ENCODE measurements at regions not wholly inside any gene's neighbourhood (a gene's known extent, or its start where the extent isn't known, plus 50 kb on each side); places are given as distances from the start of the nearest gene placed in this dataset.

DNA sequence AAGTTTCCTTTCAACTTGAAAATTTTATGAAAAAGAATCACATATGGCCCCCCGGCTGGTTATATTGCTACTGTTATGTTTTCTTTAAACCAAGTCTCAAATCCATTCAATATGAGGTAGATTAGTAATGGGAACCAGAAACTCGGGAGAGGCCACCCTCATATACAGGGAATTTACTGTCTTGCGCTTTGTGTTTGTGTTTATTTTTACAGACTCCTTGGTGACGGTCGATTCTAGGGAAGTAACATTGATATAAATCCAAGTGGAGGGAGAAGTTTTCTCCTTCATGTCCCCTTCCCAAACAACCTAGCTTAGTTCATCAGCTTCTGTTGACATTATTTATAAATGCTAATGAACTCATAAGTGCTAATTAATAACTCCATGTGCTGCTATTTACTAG, 163.5 kb upstream of the LMO4 start:
- DNase-seq (ENCODE audit: low spot score), result no peak

- no peak for DNase-seq (ENCODE audit: low spot score)
These were observed 161.4 kb upstream of the LMO4 start for GRCh38 chr1:87167157-87167789.

GRCh38 chr1:87167848-87168525, 160.7 kb upstream of the LMO4 start:
- DNase-seq (ENCODE audit: low spot score), result no peak

DNA sequence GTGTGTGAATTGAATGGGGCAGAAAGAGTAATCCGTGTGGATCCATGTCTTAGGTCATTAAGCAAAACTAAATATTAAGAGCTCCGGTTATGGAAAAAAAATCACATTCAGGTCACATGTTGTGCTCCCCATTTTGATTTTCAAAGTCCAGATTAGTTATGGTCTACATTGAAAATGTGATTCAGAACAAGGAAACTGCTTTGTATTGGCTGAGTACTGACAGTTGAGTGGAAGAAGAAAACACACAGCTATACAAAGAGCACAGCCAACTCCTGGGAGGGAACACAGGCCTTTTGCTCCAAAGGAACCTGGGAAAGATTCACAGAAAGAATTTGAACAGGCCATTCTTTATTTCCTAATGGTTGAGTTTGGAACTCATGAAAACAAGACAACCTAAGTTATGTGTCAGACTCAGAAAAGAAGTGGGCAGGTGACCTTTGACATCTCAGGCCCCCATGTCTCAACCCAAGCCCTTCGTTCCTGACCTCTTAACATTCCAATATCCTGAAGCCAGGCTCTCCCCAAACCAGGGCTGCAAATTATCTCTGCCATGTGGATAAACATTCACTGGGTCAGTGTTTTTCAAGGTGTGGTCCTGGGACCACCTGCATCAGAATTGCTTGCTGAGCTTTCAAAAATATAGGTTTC, 159.3 kb upstream of the LMO4 start:
- no peak for DNase-seq (ENCODE audit: low spot score)

DNA sequence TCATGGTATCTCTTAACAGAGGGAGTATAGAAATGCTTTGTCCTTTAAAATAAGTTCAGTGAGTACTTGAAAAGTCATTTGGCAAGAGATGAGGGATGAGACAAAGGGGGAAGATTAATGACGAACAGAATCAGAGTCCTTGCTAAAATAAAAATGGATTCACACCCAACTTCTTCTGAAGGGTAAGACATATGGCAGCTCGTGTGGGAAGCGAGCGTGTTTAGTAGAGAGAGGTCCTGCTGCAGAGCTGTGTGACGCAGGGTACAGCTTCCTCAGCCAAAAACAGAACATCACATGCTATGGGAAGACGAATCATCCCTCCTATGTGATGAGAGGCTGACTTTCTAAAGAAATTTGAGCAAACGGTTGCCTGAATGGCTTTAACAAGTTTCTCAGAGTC, 158.5 kb upstream of the LMO4 start:
- no peak for DNase-seq (ENCODE audit: low spot score)

DNA sequence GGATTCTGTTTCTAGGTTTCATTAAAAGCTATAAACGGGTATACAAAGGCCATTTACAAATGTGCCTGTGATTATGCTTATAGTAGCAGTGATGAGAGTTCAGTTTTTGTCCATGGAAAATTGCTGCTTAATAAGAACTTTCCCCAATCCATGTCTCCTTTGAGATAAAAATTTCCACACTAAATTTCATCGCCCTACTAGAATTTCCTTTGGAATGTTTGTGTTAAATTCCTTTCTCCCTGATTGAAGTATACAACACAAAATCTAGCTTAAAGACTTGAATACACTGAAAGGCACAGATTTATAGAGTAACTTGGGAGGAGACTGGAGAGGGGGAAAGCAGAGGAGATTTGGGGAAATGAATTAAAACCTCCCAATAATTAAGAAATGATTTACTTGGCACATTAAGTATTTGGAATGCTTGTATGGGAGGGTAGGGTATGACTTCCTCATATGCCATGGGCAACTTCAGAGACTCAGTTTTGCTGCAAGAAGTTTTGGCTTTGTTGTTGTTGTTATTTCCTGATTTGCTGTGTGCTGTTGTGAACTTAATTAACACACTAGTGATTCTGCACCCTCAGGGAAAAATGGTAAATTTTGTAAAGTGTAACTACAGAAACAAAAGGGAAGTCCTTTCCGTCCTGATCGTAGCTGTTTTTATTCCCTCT, 157.6 kb upstream of the LMO4 start:
- DNase-seq (ENCODE audit: low spot score), result no peak

GRCh38 chr1:87173231-87173630, 155.4 kb upstream of the LMO4 start:
- DNase-seq (ENCODE audit: low spot score), result no peak

DNA sequence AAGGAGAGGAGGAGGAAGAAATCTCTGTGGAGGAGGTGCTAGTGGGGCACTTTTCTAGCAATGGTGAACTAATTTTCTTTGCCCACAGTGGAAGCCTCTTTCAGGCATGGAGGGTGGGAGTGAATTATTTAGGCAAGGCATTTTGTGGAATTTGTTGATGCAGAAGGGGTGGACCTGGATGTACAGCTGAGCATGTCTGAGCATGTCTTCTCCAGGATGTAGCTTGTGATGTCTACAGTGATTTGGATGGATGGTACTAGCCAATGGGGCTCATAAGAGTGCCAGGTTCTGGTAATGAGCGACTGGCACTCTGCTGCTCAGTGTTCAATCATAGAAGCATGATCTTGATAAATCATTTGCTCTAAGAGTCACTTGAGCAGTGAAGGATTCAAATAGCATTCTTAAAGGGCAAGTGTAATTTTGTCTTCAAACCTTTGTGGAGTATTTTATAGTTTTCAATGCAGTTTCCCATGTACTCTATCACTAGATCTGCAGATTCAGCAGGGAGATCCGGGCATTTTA, 153.9 kb upstream of the LMO4 start:
- no peak for DNase-seq (ENCODE audit: low spot score)

- DNase-seq (ENCODE audit: low spot score), result no peak
These were observed 152.6 kb upstream of the LMO4 start for GRCh38 chr1:87176087-87176486.

DNA sequence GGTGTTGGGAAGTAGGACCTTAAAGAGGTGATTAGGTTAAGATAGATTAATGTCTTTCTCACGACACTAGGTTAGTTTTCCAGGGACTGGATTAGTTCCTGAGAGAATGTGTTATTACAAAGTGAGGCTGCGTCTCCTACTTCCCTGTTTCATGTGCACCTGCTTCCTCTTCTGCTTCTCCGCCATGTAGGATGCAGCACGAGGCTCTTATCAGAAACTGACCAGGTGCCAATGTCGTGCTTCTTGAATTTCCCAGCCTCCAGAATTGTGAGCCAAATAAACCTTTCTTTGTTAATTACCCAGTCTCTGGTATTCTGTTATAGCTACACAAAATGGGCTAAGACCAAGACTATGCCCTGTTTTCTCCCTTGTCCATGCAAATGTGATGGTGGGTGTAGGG, 152.2 kb upstream of the LMO4 start:
- no peak for DNase-seq (ENCODE audit: low spot score)

- DNase-seq (ENCODE audit: low spot score), result no peak
These were observed 150.2 kb upstream of the LMO4 start for GRCh38 chr1:87178441-87178840.

DNA sequence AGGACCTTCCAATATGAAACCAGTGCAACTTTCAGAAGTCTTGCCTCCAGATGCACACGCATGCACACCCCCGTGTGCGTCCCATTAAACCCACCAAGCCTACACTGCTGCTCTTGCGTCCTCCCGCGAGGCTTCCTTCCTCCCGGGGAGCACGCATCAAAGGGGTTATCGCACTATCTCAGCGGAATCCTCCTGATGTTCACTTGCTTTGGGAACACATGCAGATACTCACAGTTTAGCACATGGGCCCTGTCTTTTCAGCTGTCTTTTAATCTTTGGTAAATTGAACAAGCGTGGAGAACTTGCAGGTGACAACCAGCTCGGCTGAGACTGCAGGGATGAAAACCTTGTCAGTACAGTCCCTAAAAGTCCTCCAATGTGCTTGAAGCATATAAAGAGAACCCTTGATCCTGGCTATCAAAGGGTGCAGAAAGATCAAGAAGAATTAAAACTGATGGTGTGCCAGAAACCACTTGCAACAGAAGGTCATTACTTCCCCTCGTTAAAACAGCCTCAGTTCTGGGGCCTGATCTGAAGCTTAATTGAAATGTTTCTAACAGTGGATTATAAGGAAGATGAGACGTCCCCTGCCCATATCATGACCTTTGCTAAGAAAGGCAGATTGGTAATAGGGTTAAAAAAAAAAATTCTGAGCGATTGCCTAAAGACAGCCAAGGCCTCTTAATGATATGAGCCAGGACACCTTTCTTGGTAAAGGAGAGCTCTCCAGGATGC, 149.4 kb upstream of the LMO4 start:
- DNase-seq (ENCODE audit: low spot score), result no peak

DNA sequence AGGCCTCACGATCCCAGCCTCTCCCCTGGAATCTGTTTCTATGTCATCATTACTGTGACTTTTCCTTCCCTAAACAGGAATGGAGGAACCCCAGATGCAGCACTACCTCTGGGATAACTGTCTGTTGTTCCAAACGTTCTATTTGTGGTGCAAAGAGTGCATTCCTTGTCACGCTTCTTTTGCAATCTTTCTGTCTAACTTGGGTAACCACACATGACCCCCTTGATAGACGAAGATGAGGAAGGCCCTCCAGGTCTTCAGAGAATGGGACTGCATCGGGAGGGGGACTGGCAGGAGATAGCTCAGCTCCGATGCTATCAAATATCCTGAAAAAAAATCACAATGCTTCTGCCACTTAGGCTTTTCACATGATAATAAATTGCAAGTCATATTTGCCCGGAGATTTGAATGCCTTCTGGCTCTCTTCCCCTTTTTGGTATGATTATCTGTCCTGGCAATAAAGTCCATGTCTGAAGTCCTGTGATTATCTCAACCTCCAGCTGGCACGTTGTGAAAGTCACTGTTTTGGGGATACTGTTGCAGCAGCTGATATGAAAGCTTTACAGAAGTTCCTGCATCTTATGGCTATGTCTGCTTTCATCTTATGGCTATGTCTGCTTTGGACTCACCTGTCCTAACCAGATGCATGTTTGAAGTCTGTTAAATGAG, 148.7 kb upstream of the LMO4 start:
- no peak for DNase-seq (ENCODE audit: low spot score)

DNA sequence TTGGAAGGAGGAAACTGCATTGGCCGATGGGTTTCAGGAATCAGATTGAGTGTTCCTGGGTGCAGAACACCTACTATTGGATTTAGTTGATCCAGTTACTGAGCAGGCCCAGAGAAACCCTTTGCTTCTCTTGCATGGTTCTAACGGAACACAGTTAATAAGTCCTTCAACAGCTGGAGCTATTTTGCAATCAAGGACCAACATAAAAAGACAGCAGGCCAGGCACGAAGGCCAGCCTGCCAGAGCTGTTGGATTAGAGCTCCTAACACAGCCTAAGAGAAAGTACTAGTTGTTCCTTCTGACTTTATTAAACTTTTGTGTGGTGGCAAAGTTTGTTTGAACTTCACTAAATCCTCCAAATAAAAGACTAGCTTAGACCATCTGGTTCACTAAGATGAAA, 148.0 kb upstream of the LMO4 start:
- no peak for DNase-seq (ENCODE audit: low spot score)

DNA sequence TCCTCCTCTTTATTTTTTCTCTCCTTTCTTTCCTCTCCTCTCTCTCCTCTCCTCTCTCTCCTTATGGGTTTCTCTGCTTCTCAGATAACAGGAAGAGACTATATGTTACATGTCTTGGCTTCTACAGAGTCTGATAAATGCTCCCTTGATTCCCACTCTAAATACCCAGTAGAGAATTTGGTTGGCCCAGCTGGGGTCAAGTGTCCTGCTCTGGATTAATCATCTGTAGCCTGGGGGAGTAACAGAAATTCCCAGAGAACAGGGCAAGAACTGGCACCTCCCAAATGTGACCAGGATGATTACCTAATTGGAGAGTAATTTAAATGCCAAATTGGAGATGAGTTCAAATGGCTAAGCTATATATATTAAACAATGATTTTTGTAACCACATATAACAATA, 146.1 kb upstream of the LMO4 start:
- no peak for DNase-seq (ENCODE audit: low spot score)

GRCh38 chr1:87185077-87185476, 143.6 kb upstream of the LMO4 start:
- DNase-seq (ENCODE audit: low spot score), result no peak

DNA sequence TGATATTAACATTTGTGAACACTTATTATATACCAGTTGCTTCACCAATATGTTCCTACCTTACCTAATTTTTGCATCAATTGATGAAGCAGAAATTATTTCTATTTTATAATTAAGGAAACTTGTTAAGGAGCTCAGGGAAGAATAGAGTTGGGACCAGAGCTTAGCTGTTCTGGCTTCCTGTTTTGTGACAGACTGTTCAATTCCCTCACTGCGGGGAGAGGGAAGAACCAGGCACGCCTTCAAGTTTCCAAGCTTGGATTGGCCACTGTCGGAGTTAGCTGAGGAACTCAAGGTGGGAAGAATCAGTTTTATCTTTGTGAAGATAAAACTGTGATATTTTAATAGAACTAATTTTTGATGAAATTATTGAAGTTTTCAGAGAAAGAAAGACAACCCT, 142.3 kb upstream of the LMO4 start:
- DNase-seq (ENCODE audit: low spot score), result no peak

GRCh38 chr1:87188640-87189039, 140.0 kb upstream of the LMO4 start:
- no peak for DNase-seq (ENCODE audit: low spot score)

GRCh38 chr1:87190402-87190801, 138.3 kb upstream of the LMO4 start:
- no peak for DNase-seq (ENCODE audit: low spot score)

- DNase-seq (ENCODE audit: low spot score), result no peak
These were observed 137.0 kb upstream of the LMO4 start for GRCh38 chr1:87191646-87192045.

DNA sequence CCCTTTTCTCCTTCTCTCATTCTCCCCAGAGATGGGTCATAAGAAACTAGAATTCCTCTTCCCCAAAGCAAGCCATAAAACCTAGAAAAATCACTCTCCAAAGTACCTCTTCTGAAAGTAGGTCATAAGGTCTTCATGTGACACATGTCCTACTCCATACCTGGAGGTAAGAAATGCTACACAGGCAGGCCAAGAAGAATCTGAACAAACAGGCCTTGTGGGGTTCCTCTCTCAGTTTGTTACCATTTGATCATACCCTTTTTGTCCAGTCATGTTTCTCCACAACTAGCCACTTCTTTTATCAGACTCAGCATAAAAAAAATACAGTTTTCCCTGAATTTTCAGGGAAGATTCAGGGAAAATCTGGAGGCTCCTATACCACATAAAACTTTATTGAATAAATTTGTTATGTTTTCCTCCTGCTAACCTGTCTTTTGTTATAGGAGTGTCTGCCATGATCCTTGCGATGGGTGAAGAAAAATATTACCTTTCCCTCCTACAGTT, 134.4 kb upstream of the LMO4 start:
- DNase-seq (ENCODE audit: low spot score), result no peak

All from mucosa of gallbladder (tissue), 1 donor.